ENCODE measurements at regions not wholly inside any gene's neighbourhood (a gene's known extent, or its start where the extent isn't known, plus 50 kb on each side); places are given as distances from the start of the nearest gene placed in this dataset.

DNA sequence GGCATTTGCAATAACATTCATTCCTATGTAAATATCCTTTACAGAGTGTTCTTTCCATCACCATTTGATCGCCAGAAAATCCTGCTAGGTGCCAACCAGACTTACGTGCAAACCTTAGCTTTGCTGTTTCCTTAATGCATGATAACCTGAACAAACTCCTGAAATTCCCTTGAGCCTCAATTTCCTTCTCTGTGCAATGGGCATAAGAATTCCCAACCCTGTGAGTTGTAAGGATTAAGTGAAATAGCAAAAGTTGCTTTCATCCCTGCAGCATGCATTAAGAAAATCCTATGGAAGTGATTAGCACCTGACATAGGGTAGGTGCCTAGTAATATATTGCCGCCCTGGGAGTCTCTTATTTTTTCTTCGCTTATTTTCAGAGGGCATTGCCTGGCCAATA, 272.7 kb downstream of the MAF start:
- no peak for TF ChIP-seq YY1 (IDR thresholded peaks at IDR 0.05; ENCODE audit: insufficient read depth, insufficient read length)
- no peak for TF ChIP-seq ZNF274 (IDR thresholded peaks at IDR 0.05; ENCODE audit: low read depth, low read length)
